DOHH2 (cell line): ENCODE measurements at regions not wholly inside any gene's neighbourhood (a gene's known extent, or its start where the extent isn't known, plus 50 kb on each side); places are given as distances from the start of the nearest gene placed in this dataset.

Experiments
- CTCF ChIP-seq: fragments of 200-600 bp; sonication (generic); IDR thresholded peaks from one replicate; pipeline ENCODE4 v1.5.1; 2014; ENCODE audit warnings: antibody characterized with exemption, mild to moderate bottlenecking, low read depth, low read length; ENCODE audit not compliant: poor library complexity, severe bottlenecking
- EZH2phosphoT487 ChIP-seq: fragments of 200-600 bp; sonication (generic); IDR thresholded peaks from 2 replicates; pipeline ENCODE4 v1.6.1; 2017; ENCODE audit warnings: borderline replicate concordance, mild to moderate bottlenecking, antibody characterized with exemption, low read length, moderate library complexity, mixed read lengths

DNA sequence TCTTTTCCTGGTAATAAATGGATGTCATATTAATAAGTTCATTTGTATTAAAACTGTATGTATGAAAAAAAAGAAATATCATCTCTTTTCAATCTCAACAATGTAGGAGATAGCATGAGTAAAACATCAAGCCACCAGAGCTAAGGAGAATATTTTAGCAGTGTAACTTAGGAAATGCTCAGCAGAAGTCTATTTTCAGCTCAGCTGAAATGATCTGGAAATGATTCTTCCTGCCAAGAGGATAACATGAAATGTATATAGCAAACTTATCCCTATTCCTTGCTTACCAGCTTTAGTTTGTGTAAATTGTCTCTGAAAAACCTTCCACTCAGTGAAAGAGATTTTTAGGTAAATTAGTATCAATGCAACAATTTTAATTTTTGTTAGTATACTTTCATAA lies 1194.4 kb downstream of the SLITRK1 start:
- TF ChIP-seq CTCF (no peak), EZH2phosphoT487 (no peak)
